NCI-H526 (cell line): ENCODE measurements at regions not wholly inside any gene's neighbourhood (a gene's known extent, or its start where the extent isn't known, plus 50 kb on each side); places are given as distances from the start of the nearest gene placed in this dataset.

ENCODE experiments used
- DNase-seq, 2 experiments: peaks; one replicate each; lab custom pipeline; 2025; lab: John Stamatoyannopoulos, UW

- DNase-seq = no peak
Observed at GRCh38 chr14:104514156-104514848, 65.3 kb upstream of the C14orf180 start.

- DNase-seq = no peak
Observed at GRCh38 chr14:104515059-104515810, 64.3 kb upstream of the C14orf180 start.

DNA sequence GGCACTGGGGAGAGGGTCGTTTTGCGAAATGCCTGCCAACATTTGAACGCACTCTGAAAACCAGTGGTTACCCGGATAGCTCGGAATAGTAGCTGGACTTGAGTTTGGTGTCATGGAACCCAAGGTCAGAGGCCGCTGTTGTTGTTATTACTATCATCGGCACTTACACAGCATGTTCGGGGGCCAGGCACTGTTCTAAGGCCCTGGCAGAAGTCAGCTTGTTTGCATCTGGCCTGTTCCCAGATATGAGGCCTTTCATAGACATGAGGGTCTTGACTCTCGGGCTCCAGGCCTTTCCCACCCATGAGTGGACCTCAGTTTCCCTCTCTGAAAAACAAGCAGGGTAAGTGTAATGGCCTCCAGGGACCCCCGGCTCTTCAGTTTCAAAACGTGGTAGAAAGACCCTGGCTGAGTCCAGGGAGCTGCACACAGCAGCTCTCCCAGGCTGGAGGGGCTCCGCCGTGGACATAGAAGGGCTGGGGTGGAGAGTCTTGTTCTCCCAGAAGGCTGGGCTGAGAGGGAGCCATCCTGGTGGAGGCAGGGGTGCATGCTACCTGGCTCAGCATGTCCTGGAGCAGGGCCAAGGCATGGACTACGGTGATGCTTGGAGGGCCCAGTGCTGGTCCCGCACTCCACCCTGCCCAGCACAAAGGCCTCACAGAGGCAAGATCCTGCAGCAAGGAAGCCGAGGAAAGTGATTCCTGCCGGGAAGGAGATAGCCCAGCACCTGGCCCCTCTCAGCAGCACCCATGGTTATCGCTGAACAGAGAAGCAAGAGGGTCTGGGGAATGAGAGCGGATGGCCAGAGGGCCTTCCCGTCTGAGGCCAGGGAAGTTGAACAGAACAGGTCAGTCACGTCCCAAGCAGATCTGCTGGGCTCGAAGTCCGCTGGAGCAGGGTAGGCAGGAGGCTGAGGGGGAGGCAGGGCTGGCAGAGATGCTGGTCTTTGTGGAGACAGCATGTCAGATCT lies 63.5 kb upstream of the C14orf180 start:
- DNase-seq = no peak

- no peak for DNase-seq
Observed at GRCh38 chr14:104516906-104517305, 62.7 kb upstream of the C14orf180 start.

DNA sequence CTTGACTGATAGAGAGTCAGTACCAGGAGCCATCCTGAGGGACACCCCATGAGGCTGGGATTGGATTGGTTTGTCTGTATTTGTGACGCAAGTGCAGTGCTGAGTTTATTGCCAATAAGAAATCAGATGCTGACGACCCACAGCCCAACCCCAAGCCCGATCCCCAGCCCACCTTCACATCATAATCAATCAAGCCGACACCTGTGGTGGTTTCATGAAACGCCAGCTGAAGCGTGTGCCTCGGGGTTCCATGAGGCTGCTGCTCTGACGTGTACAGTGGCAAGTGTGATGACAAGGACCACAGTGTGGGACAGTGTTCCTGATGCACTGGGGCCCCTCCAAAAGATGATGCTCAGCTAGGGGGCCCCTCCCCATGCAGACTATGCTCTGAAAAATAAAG lies 62.1 kb upstream of the C14orf180 start:
- no peak for DNase-seq

GRCh38 chr14:104517867-104518266 lies 61.7 kb upstream of the C14orf180 start:
- DNase-seq = no peak

DNA sequence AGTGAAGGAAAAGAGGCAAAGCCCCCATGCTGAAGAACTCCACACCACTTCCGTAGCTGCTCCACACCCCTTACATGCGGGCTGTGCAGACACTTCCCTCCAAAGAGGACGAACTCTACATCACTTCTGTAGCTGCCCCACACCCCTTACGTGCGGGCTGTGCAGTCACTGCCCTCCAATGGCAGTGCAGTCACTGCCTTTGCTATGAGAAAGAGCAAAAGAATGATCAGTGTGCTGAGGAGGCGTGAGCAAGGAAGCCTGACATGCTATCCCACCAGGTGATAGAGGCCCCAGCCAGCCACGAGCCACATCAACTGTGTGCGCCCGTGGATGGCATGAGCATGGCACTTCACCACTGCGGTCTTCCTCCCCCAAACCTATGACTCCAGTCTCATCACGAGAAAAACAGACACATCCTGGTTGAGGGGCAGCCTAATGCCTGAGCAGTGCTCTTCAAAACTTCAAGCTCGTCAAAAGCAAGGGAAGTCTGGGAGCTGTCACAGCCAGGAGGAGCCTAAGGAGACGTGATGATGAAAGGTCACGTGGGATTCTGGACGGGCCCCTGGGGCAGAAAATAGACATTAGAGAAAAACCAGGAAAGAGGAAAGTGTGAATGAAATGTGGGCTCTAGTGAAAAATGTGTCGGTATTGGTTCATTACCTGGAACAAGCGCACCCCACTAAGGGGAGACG lies 60.8 kb upstream of the C14orf180 start:
- DNase-seq = no peak

GRCh38 chr14:104519721-104520120 lies 59.8 kb upstream of the C14orf180 start:
- DNase-seq = no peak

DNA sequence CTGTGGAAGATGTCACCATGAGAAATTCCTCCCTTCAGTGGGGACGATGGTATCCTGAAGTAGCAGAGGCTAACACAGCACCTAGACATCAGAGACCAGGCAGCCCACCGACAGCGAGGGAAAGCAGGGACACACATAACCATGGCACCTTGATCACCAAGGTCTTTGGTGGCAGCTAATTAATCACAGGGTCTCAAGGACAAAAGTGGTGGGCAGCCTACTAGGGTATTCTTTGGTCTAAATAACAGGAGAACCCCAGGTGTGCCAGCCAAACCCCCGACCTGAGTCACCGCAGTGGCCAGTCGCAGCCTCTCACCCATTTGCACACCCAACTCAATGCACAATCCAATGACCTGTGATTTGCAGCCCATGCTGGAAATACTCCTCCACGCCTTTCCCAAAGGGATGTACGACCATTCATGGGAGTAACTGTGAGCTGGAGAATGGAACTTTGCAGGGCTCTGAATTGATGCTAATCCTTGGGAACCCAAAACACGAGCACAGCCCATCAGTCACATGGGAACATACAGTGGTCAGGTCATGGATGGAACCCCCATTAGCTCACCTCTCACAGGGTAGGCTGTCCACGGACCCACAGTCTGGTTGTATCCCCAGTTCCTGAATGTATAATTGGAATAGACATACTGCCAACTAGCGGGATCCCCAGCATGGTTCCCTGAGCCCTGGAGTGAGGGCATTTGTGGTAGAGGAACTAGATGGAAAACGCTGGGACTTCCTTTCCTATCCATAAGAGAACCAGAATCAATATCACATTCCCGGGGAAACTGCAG lies 58.7 kb upstream of the C14orf180 start:
- DNase-seq = no peak

DNA sequence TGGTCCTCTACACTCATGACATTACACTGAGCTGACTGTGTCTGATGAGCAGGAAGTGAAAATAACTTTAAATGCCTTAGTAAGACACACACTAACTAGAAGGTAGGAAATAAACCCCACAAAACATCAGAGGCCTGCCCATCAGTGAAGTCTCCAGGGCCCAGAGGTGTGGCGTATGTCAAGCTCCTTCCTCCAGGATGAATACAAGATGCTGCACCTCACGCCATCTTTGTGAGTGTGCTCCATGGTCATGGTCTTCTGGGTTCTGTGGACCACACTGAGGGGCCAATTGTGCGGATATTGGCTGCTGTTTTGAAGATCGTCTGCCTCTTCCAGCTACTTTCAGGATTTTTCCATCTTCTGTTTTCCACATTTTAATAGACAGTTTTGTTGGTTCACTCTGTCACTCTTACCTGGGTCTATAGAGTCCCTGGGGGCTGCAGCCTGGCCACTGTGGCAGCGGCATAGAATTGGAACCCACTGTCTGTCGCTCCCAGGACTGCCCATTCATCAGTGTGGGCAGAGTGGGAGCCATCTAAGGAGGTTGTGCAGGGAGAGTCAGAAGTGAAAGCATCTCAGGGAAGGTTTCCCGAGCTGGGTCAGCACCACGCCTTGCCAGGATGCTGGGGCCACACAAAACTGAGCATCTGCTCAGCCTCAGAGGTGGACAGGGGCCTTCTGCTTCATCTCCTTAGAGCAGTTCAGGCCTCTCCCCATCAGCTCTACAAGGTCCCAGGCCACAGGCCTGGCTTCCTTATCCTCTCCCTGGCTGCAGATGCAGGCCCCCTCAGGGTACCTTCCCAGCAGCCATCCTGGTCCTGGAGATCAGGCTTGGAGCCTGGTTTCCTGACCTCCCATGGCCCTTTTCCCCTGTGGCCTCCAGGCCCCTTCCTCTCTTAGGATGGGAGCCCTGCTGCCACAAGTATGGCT lies 57.5 kb upstream of the C14orf180 start:
- DNase-seq = no peak

DNA sequence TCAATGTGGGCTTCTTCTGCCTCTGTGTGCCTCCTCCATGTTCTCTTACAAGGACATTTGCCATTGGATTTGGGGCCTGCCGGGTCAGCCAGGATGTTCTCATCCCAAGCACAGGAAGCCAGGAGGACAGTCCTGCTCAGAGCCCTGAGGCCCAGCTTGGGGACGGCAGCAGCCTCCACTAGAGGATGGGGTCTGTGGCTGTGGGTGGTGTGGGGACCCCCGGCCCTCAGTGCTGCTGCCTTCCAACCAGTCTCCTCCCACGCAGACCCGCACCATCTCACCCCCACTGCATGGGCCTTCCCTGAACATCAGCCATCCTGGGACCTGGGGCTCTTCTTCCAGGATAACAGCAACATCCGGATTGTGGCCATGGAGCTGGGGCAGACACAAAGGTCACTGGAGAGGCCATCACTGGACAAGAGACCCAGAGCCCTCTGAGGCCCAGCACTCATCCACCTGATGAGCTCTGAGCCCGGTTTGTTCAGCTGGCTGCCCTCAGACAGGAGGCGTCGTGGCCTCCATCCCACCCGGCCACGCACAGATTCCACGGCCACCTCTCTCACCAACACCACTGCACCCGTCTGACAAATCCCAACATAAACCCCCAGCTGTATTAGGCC lies 56.5 kb upstream of the C14orf180 start:
- DNase-seq = no peak

DNA sequence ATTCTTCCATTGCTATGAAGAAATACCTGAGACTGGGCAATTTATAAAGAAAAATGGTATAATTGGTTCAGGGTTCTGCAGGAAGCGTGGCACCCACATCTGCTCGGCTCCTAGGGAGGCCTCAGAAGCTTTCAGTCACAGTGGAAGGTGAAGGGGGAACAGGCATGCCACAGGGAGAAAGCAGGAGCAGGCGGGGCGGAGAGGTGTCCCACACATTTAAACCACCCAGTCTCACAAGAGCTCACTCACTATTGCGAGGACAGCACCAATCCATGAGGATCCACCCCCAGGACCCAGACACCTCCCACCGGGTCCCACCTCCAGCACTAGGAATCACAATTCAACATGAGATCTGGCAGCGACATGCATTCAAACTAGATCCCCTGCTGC lies 56.0 kb upstream of the C14orf180 start:
- no peak for DNase-seq

DNA sequence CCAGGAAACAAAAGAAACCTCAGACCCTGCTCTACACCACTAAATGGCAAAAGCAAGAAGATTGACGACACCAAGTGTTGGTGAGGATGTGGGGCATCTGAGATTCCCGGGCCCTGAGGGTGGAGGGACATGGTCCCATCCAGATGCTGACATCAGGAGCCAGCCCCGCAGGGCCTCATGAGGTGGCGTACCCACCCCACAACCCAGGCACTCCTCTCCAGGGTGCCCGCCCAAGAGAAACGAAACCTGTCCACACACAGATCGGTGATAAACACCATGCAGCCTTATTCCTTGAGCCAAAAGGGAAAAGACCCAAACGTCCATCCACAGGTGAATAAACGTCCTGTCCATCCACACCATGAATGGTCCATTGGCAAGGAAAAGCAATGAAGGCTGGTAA lies 54.8 kb upstream of the C14orf180 start:
- no peak for DNase-seq

- no peak for DNase-seq
Observed at GRCh38 chr14:104526723-104527645, 52.6 kb upstream of the C14orf180 start.

DNA sequence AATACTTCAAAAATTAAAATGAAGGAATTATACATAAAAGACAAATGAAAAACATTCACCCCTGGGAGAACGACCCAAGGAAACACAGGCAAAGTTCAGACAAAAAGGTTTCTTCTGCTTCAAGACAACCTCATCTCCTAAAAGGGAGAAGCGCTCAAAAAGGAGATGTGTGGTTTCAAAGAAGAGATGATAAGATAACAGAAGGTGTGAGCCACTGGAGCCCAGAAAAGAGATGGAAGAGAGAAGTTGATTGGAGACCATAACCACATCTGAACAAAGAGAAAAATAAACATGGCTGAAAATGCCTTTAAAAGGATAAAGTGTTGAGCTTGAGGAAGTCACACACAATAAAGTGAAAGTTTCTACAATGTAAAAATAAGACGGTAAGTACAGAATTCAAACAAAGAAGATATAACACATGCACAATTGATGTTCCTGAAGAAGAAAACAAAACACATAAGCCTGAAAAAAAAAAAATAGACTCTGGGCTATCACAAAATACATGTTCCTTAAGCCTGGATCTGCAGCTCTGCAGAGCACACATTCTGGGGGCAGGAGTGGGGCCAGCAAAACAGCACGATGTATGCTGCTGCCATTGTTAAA lies 51.6 kb upstream of the C14orf180 start:
- no peak for DNase-seq

- no peak for DNase-seq
Observed at GRCh38 chr14:104528496-104528895, 51.1 kb upstream of the C14orf180 start.
